Fibroblast of skin of back (primary cell): ENCODE measurements at regions not wholly inside any gene's neighbourhood (a gene's known extent, or its start where the extent isn't known, plus 50 kb on each side); places are given as distances from the start of the nearest gene placed in this dataset.
"Not testable (repeated sequence)": the region's sequence is repeated elsewhere in the genome, so short reads cannot be mapped to it uniquely, and the experiment has no call there.

Source experiments
- DNase-seq: peaks from one replicate; pipeline ENCODE4 v3.0.0-alpha.2; 2013

DNA sequence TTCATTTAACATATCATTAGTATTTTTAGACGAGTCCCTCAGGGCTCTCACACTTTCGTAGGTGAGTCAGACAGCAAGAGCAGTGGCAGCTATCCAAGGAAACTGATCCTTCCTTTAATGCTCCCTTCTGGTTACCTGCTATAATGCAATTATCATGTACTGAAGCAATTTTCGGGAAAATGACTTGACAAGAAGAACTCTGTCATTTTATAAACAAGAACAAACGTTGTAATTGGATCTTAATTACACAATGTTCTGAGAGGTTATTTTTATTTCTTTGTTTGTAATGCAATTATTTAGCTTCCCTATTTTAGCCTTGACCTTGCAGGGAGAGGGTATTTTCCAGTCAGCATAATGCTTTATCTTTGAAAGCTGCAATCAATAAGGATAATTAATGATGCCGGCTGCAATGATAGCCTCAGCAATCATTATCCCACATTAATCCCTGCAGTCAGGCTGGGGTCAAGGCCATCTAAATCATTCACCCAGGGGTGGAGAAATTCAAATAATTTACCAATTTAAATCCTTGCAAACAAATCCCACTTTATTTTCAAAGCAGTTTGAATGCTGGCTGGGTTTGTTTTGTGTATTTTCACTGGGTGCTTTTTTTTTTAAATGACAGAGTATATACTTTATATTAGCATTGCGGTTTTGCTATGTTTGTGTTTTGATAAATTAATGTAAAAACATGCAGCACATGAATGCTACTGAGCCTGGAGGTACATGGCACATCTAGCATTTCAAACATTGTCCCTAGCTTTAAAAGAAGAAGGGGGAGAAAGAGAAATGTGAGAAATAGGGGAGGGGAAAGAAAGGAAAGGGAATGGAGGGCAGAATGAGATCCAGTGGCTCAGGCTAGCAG, 249.9 kb downstream of the SHOX2 start:
- no peak for DNase-seq

DNA sequence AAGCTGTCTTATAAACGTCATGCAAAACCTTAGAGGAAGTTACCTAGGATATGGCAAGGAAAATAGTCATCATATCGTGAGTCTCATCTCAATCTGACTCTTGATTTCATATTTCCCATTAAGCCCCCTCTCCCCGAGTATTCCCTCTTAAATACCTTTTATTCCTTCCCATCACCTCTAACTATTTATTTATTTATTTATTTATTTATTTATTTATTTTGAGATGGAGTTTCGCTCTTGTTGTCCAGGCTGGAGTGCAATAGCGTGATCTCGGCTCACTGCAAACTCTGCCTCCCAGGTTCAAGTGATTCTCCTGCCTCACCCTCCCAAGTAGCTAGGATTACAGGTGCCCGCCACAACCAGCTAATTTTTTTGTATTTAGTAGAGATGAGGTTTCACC, 260.4 kb downstream of the SHOX2 start:
- not testable (repeated sequence) for DNase-seq

DNA sequence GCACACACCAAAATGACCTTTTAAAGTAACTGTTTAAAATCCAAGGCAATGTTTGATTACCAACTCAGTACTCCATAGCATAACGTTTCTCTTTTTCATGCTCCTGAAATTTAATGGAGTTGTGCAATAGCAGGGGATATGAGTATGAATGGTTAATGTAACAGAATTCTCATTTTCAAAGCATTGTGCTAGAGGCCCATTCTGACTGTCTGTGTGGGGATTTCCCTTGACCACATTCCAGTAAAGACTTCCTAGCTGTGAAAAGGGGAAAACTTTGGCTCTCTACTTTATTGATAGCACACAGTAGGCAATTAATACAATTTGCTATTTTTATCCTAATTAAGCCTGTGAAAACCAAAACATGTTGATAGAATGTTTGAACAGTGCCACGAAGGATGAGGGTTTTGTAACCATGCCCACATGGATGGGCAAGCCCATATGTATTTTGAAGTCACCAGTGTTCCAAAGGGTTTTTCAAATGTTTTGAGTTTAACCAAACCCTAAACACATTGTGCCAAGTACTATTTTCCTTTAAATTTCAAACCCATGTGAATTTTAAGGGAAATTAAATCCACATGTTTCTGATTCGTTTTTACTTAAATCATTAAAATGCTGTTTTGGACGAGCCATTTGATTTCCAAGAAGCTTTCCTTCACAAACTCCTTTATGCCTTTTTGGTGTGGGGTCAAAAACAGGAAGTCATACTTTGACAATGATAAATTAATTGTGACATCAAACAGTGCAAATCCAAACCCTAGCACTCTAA, 261.2 kb downstream of the SHOX2 start:
- DNase-seq: peak; percentile 9

DNA sequence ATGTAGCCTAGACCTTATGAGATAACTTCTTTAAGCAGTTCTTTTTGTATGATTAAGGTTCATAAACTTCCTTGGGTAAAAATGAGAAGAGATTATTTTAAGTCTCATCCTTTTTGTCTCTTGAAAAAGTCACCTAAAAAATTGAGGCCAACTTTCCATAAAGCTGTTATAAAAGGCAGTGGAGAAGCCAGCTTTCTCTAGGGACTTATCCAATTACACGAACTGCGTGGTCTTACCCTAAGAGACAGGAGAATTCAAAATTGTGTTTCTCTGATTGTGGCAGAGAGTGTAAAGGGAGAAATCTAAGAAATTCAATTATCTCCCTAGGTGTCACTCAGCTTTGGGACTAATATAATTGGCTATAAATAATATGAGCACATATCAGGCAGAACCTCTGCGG, 262.0 kb downstream of the SHOX2 start:
- DNase-seq: no peak

DNA sequence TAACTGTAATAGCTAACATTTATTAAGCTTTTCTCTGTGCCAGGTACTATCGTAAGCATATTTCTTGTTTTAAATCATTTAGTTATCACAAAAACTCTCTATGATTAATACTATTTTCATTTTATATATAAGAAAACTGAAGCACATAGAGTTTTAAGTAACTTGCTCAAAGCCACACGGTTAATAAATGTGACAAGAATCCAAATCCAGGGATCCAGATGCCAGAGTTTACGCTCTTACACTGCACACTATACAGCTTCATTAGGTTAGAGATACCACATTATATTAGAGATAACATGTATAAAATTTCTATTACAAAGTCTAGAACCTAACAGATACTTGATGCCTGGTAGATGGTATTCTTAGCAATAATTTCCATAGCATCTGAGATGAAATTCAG, 265.2 kb downstream of the SHOX2 start:
- DNase-seq: no peak

DNA sequence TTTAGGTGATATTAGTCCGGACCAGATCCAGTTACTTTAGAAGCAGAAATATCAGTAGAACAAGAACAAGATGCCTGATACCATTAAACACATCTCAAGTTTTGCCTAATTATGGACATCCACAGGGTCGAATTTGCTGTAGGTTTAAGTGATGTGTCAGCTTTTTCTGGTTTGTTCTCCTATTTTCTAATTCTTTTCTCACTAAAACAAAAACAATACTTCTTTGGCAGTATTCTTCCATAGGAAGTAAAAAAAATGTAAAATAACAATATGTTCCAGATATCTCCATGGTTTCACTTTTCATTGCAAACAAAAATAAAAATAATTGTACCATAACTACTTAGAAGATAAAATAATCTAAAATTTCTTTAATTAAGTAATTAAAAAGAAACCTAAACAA, 265.7 kb downstream of the SHOX2 start:
- no peak for DNase-seq

DNA sequence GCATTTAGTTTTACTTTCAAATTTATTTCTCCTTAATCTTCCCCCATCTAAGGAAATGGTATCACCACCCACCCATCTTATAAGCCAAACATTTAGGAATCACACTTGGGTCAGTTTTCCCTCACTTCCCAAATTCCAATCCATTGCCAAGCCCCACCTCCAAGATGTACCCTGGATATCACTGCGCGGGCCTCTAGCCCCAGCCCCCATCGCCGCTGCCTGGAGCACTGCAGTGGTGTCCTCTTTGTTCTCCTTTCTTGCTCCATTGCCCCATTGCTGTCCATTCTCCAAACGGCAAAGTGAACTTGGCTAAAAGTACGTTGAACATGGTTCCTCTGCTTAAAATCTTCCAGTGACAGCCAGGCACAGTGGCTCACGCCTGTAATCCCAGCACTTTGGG, 267.8 kb downstream of the SHOX2 start:
- no peak for DNase-seq

DNA sequence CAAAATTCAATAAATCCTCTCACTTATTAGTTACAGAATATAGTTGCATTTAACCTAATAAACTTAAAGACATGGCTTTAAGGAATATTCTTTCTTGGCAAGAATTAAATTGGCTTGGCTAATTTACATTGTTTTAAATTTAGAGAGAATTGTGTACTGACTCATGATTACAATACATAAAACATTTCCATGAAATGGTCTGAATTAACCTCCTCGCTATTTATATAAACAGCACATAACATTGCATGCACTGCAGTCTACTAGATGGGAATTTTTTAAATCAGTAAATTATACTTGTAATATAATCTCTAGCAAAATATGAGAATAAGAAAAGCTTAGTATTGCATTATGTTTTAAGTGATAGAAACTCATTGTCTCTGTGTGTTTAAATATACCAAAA, 268.9 kb downstream of the SHOX2 start:
- no peak for DNase-seq

DNA sequence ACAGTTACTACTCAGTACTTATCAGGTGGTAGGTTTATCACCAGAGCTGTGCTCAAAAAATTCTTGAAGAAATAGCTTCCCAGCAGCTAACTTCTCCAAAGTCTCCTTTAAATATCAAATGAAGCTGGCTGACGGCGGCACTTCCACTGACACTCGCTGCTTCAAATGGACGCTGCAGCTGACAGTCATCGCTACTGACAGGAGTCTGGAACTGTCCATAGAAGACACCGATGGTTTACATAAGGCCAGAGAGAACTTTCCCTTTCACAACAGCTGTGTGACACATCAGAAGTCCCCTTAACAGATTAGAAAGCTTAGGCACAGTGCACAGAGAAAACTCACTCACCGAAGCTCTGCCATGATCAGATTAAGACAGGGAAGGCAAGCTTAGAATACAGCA, 270.2 kb downstream of the SHOX2 start:
- no peak for DNase-seq

DNA sequence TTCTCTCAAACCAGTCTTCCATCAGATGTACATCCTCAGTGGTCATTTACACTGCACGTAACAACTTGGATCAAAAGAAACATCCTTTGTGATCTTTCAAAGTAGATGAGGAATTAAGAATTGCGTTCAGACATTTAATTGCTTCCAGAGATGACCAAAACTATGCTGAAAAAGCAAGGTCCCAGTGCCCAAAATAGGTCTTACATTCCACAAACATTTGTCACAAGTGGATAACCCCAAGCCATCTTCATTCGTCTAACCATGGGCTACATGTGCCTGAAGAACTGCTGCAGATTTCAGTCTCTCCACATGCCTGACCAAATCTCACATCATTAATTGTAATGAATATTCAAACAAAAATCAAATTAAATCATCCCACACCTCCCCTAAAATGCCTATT, 273.6 kb downstream of the SHOX2 start:
- peak; percentile 84 for DNase-seq

DNA sequence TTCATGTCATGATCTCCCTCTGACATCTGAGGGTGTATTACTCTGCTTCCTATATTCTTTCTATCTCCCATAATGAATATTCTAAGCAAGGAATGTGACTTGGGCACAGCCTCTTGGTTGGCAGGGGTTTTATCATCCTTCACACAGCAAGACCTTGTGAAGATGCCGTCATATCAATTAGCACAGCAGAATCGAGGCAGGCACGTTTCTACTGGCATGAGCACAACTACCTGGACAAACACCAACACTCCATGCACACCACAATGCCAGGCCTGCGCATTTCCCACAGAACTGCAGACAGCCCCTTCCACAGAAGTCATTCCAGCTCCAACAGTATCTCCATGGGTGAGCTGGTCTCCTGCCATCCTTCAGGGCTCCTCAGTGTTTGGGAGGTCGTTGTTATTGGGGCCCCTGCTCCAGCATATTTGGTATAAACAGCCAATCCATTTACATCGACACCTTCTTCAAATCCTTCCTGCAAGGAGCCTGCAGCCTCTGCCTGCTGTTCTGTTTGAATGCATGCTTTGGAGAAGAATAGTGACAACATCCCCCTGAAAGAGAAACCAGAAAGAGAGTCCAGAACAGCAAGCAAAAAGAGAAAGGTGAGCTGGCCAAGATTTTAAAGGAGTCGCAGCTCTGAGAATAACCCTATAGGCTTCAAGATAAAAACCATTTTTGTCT, 275.5 kb downstream of the SHOX2 start:
- DNase-seq: no peak

DNA sequence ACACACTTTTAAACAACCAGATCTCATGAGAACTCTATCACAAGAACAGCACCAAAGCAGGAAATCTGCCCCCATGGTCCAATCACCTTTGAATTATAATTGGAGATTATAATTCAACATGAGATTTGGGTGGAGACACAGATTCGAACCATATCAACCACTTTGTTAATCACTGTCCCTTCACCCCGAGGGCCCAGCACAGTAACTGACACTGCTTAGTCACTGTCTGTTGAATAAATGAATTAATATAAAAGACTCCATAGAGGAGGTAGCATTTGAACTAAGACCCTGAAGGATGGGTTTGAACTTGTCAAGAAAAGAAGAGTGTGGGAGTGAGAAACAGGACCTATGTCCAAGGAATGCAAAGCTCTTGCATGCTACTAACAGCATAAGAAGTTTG, 276.4 kb downstream of the SHOX2 start:
- DNase-seq: no peak

DNA sequence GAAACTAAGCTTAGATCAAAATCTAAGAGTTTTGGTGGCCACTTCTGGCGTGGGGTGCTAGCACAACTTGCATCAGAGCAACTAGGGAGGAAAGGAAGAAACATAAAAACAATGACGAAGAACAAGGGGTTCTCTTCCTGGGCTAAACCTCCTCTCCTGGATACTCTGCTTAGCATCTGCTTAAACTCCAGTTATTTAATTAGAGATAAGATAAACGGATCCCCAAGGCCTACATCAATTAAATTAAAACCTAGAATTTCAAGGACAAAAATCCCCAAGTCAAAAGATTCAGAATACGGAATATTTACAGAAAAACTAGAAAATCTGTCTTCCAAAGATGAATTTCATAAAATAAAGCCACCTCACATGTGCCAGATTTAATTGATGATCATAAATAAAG, 281.9 kb downstream of the SHOX2 start:
- no peak for DNase-seq

DNA sequence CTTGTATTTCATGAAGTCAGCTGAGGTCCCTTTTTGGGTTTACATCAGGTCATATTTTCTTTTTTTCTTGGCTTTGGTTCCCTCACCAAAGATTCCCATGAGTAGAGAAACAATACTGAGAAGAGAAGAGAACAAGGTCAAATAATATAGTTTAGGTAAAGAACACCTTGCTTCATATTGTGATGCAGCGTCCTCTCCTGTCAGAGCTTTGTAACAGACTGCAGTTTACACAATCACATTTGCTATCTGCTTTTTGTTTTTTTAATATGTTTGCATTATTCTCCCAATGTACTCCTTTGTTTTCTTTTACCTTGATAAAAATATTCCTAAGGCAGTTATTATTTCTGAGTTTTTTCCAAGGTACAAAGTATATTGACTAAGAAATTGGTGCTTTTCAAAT, 283.2 kb downstream of the SHOX2 start:
- DNase-seq: no peak

DNA sequence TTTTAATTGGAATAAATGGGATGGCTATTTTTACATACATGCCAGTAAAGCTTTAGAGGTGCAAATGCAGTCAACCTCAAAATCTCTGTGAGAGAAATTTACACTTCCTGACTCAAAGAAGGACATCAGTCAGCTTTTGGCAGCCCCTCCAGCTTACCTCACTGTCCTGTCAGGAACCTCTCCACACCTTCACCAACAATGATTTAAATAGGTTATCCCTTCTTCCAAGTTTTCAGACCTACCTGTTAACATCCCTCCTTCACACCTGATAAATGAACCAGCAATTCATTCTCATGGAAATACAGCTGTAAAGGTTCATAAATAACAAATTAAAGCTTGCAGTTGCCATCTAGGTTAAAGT, 286.1 kb downstream of the SHOX2 start:
- DNase-seq: no peak

DNA sequence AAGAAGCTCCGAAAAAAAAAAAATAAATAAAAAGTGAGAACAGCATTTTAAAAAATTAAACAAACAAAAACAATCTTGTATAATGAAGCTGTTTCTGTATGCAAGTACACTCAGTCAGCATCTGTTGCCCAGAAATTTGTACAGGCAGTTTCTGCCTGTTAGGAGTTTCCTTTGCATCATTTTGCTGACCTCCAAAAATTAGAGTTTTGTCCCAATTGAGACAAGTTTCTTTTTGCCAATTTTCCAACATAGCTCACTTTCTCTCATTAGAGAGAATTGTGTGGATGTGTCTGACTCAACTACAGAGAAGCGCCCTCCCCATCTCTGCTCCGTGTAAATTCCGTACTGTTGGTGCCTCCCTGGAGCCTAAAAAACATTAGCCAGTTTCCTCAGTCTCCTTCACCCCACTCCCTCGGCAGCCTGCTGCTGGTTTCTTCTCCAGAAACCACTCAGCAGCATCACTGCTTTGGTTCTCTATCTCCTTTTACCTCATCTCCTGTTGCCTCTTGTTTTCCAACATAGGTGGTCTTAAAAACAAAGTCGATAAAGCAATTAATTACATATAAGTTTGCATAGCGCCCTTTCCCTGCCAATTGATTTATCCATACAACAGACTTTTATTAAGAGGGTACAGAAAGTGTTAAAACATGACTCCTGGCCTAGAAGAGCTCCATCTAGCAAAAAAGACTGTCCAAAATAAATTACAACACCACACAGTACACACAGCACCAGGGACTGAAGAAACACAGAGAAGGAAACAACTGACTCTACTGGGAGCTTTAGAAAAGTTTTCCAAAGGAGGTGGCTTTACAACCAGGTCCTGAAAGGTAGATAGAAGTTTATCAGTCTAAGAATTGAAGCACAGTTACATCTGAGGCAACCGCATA, 286.7 kb downstream of the SHOX2 start:
- DNase-seq: no peak

DNA sequence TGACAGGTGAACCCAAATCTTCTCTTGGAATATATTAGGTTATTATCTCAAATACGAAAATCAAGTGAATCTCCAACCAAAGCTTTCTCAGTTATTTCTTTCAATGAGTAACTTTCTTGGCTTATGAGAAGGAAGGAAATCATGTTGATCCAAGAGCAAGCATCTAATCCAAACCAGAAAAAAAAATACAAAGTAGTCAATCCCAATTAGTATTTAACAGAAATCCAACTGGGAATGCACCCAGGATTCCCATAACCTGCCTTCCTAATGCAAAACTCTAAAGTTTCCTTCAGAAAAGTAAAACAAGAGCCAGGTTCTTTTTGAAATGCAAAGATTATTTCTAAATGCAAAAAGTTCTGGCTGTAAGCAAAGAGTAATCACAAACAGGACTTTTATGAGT, 289.3 kb downstream of the SHOX2 start:
- DNase-seq: no peak

DNA sequence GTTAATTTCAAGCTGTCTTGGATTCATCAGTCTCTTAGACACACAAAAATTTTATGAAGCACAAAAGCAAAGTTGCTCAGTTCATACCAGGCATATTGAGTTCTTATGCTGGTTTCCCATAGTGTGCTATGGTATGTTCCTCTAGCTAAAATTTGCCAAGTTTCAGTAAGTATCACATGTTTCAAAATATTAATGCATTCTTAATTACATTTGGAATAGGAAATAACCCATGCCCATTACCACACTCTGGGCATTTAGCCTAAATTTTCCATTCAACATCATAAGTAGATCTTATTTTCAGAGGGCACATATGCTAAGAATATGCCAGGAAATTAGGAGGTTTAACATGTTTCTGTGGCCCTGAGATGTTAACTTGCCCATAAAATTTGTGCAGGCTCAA, 289.9 kb downstream of the SHOX2 start:
- no peak for DNase-seq

DNA sequence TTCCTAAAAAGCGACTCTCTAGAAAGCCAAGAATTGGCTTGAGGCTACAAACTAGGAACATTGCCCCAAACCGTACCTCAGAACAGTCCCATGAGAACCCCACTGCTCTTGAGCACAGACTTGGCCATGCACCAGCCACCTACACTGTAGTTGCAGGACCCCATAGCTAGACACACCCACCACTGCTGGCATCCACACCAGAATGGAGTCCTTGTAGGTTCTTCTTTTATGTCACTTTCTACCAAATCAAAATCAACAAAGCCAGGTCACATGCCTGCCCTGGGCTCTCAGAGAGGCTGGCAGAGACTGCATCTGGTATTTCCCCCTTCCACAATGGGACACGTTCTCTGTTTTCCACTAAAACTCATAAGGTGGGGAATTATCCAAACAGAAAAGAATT, 290.5 kb downstream of the SHOX2 start:
- DNase-seq: no peak

DNA sequence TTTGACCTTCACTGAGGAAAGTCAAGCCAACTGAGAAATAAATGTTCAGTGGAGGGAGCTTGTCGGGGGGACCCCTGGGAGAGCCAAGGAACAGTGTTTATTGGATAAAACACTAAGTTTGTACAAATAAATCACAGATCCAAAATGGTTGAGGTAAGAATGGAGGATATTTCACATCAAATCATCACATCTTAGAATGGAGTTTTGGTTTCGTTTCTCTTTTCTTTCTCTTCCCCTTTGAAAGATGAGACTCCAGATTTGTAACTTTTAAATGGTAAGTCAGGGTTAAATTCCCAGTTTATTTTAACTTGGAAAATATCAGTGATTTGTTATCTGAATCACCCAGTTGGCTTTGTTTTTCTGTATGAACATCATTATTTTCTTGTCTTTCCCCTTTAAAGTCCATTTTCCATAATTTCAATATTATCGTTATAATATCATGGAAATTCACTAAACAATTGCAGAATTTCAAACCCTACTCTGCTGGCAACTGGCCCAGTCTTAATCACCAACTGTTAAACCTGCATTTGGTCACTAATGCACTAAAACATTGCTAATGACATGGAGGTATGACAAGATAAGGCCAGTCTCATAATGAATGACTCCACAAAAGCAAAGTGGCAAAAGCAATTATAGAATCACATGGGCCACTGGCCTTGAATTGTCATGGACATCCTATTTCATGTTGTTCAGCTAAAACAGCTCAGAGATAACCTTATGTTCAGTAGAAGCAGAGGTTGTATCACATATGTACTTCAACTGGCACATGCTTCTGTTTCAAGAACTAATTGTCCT, 295.1 kb downstream of the SHOX2 start:
- no peak for DNase-seq

DNA sequence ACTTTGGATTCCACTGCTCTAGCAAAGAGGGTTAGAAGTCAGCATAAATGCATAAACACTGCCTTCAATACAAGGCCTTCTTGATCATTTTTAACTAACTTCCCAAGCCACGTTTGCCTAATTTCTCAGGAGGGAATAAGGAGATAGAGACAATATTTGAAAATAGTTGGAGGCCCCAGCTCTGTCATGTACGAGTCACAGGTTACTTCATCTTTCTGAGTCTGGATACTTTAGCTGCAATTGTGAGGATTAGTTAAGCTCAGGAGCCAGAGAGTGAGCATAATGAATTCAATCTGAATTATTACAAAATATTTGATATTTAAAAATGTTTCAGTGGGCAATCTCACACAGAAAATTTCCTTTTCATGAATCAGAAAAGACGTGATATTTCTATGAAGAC, 298.9 kb downstream of the SHOX2 start:
- DNase-seq: peak; percentile 25

DNA sequence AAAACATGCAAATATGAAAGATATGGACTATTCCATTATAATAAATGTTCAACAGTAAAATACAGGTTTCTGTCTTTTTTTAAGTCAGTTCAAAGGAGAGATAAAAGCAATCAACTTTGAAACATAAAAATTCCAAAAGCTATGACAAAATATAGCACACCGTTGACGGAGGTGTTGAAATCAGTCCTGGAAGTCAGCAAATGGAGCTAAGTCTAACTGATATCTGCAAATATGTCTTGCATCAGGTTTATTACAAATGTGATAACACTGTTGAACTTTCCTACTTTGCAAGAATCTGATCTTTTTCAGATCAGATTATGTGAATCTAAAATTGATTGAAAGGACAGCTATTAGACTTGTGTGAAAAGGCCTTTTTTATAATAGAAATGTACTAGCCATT, 300.7 kb downstream of the SHOX2 start:
- no peak for DNase-seq
